Endothelial cell of umbilical vein (primary cell): ENCODE measurements at regions not wholly inside any gene's neighbourhood (a gene's known extent, or its start where the extent isn't known, plus 50 kb on each side); places are given as distances from the start of the nearest gene placed in this dataset.

ENCODE experiments used
- BruUV-seq: library from RNA; stranded (reverse); fragments of 400-500 nt; replicated peaks from 2 replicates; lab custom pipeline; 2021; lab: Mats Ljungman, UMichigan
- CTCF ChIA-PET: fragments of 300-600, 350-600 bp; sonication (Branson Sonifier 250); formaldehyde crosslinking; loops from one replicate; lab custom pipeline; 2021; ENCODE audit warnings: antibody characterized with exemption, inconsistent platforms; lab: Charles Lee
- POLR2A ChIA-PET: fragments of 300-600, 350-600 bp; sonication (Branson Sonifier 250); formaldehyde crosslinking; loops from one replicate; lab custom pipeline; 2021; ENCODE audit warnings: antibody characterized with exemption, inconsistent platforms; lab: Charles Lee
- DNase-seq: peaks from one replicate; pipeline ENCODE4 v3.0.0-alpha.2; 2011; ENCODE audit warnings: low read depth, low spot score
- FAIRE-seq: peaks from 2 replicates; lab custom pipeline; 2011; peaks lifted over from hg19 to GRCh38; lab: Jason Lieb, UNC
- H2AFZ ChIP-seq: 2 replicates; pipeline ENCODE4 v1.6.0; 2012; ENCODE audit warnings: low read depth, low read length, control low read depth, inconsistent platforms
- H3K27ac ChIP-seq: 2 replicates; pipeline ENCODE4 v1.5.1; 2011; ENCODE audit warnings: low read depth, mild to moderate bottlenecking, control low read depth, low read length, moderate library complexity; ENCODE audit not compliant: insufficient read depth
- H3K27me3 ChIP-seq, 2 experiments: 2 replicates each; pipeline versions ENCODE4 v1.6.0 to v1.6.1; 2011; ENCODE audit warnings: low read length in 2 of 2, mixed read lengths in 1 of 2; ENCODE audit not compliant: control insufficient read depth in 2 of 2, insufficient read depth in 2 of 2
- H3K36me3 ChIP-seq, 2 experiments: 2 replicates in 1 of 2; 3 replicates in 1 of 2; pipeline ENCODE4 v1.5.1; 2011; ENCODE audit warnings: low read length in 2 of 2, mild to moderate bottlenecking in 1 of 2, moderate library complexity in 1 of 2; ENCODE audit not compliant: control insufficient read depth in 2 of 2, insufficient read depth in 2 of 2; ENCODE audit errors: extremely low read depth in 1 of 2
- H3K4me1 ChIP-seq: 3 replicates; pipeline ENCODE4 v1.5.1; 2011; ENCODE audit warnings: mild to moderate bottlenecking, low read length; ENCODE audit not compliant: control insufficient read depth, insufficient read depth; ENCODE audit errors: extremely low read depth
- H3K4me2 ChIP-seq: 2 replicates; pipeline ENCODE4 v1.6.1; 2011; ENCODE audit warnings: low read length, control low read depth, mixed read lengths; ENCODE audit not compliant: insufficient read depth
- H3K4me3 ChIP-seq, 3 experiments: fragments of 200-600 bp in 1 of 3; sonication (generic), shearing (Covaris generic) in 1 of 3; replicated peaks in 1 of 3; 2 replicates each; pipeline ENCODE4 v1.5.1; 2011 to 2016; ENCODE audit warnings: control low read depth in 3 of 3, low read length in 3 of 3, mild to moderate bottlenecking in 2 of 3, inconsistent platforms in 1 of 3, low read depth in 1 of 3, moderate library complexity in 1 of 3; ENCODE audit not compliant: insufficient read depth in 1 of 3
- H3K79me2 ChIP-seq: 2 replicates; pipeline ENCODE4 v1.6.0; 2012; ENCODE audit warnings: low read length, inconsistent platforms; ENCODE audit not compliant: control insufficient read depth, insufficient read depth
- H3K9ac ChIP-seq: replicated peaks from 2 replicates; pipeline ENCODE3; 2011; ENCODE audit warnings: low read length, control low read depth; ENCODE audit not compliant: insufficient read depth; ENCODE audit errors: extremely low read depth
- H3K9me1 ChIP-seq: replicated peaks from 3 replicates; pipeline ENCODE4 v1.6.0; 2011; ENCODE audit warnings: mild to moderate bottlenecking, low read length; ENCODE audit not compliant: control insufficient read depth, insufficient read depth; ENCODE audit errors: extremely low read depth
- H3K9me3 ChIP-seq: replicated peaks from 2 replicates; pipeline ENCODE4 v1.5.1; 2012; ENCODE audit warnings: low read length, inconsistent platforms; ENCODE audit not compliant: control insufficient read depth, insufficient read depth
- H4K20me1 ChIP-seq: replicated peaks from 2 replicates; pipeline ENCODE3; 2011; ENCODE audit warnings: mild to moderate bottlenecking, low read length; ENCODE audit not compliant: control insufficient read depth, insufficient read depth; ENCODE audit errors: extremely low read depth
- EZH2 ChIP-seq: IDR thresholded peaks from 2 replicates; pipeline ENCODE4 v1.6.1; 2012; ENCODE audit warnings: borderline replicate concordance, low read depth, mild to moderate bottlenecking, moderate library complexity, low read length, inconsistent platforms; ENCODE audit not compliant: severe bottlenecking
- FOS ChIP-seq: IDR thresholded peaks from 2 replicates; pipeline ENCODE4 v1.6.1; 2011; ENCODE audit warnings: mild to moderate bottlenecking, low read length, moderate library complexity, borderline replicate concordance; ENCODE audit not compliant: insufficient read depth
- GATA2 ChIP-seq: IDR thresholded peaks from 2 replicates; pipeline ENCODE4 v1.7.0; 2011; ENCODE audit warnings: low read depth, mild to moderate bottlenecking, moderate library complexity, mixed read lengths, low read length; ENCODE audit not compliant: insufficient read length, insufficient read depth
- JUN ChIP-seq: IDR thresholded peaks from 2 replicates; pipeline ENCODE4 v1.6.1; 2011; ENCODE audit warnings: borderline replicate concordance, low read depth; ENCODE audit not compliant: insufficient read length, insufficient read depth
- MYC ChIP-seq: IDR thresholded peaks from one replicate; pipeline ENCODE4 v1.6.1; 2011; ENCODE audit warnings: mild to moderate bottlenecking, low read depth, low read length
- POLR2A ChIP-seq: IDR thresholded peaks from 2 replicates; pipeline ENCODE4 v1.6.1; 2012; ENCODE audit warnings: low read depth, mild to moderate bottlenecking, control low read depth, low read length
- POLR2AphosphoS5 ChIP-seq: IDR thresholded peaks from 2 replicates; pipeline ENCODE4 v1.6.1; 2012; ENCODE audit warnings: low read depth, mild to moderate bottlenecking, control low read depth, low read length, moderate library complexity; ENCODE audit not compliant: insufficient read depth
- dilution Hi-C: fragments of 300-500 bp; cut with MboI; formaldehyde crosslinking; loops from one replicate; pipeline ENCODE4 v1.15.0; 2019; ENCODE audit warnings: low sequenced_read_pairs; ENCODE audit not compliant: extremely low pct_ligation_motif_present
- intact Hi-C: fragments of 100-400 bp; cut with micrococcal nuclease; formaldehyde crosslinking; loops from one replicate; pipeline ENCODE4 v1.10.0; 2022
- TF ChIP-seq, protein P1 (sequence below): IDR thresholded peaks from 2 replicates; pipeline ENCODE4 v1.6.1; 2011; ENCODE audit not compliant: insufficient read depth, insufficient read length
- TF ChIP-seq, protein P2 (sequence below), 2 donors: IDR thresholded peaks; 1 replicate in 1 of 2; 2 replicates in 1 of 2; pipeline ENCODE4 v1.5.1; 2011; ENCODE audit warnings: low read length in 2 of 2, mild to moderate bottlenecking in 2 of 2, moderate library complexity in 2 of 2, control low read depth in 1 of 2, inconsistent platforms in 1 of 2, low read depth in 1 of 2; ENCODE audit not compliant: insufficient read depth in 1 of 2; ENCODE audit errors: extremely low read depth in 1 of 2

DNA sequence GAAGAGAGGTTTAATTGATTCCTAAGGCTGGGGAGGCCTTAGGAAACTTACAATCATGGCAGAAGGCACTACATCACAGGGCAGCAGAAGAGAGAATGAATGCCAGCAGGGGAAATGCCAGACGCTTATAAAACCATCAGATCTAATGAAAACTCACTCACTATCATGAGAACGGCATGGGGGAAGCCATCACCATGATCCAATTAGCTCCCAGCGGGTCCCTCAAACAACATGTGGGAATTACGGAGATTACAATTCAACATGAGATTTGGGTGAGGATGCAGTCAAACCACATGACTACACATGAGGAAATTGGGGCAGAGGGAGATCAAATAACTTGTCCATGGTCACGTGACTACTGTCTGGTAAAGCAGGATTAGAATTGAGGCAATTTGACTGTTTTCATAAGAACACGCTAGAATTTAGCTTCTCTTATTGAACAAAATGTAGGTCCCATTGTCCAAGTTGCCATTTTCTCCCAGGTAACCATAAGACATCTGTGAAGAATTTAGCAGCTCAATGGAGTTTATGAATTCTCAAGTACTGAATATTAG, 445.1 kb upstream of the CDH20 start:
- no peak overlapping the region for H2AFZ ChIP-seq
- POLR2A ChIA-PET, result no interaction called here
- intact Hi-C loops (no loop called here), dilution Hi-C loops (no loop called here)
- no peaks in the 10 kb centered on the region for H3K9me1 ChIP-seq
- TF ChIP-seq POLR2A (no peak), FOS (no peak), MYC (no peak), GATA2 (no peak), POLR2AphosphoS5 (no peak), JUN (no peak), EZH2 (no peak)
- TF ChIP-seq, protein P1, sequence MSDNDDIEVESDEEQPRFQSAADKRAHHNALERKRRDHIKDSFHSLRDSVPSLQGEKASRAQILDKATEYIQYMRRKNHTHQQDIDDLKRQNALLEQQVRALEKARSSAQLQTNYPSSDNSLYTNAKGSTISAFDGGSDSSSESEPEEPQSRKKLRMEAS, result no peak
- TF ChIP-seq, protein P2, sequence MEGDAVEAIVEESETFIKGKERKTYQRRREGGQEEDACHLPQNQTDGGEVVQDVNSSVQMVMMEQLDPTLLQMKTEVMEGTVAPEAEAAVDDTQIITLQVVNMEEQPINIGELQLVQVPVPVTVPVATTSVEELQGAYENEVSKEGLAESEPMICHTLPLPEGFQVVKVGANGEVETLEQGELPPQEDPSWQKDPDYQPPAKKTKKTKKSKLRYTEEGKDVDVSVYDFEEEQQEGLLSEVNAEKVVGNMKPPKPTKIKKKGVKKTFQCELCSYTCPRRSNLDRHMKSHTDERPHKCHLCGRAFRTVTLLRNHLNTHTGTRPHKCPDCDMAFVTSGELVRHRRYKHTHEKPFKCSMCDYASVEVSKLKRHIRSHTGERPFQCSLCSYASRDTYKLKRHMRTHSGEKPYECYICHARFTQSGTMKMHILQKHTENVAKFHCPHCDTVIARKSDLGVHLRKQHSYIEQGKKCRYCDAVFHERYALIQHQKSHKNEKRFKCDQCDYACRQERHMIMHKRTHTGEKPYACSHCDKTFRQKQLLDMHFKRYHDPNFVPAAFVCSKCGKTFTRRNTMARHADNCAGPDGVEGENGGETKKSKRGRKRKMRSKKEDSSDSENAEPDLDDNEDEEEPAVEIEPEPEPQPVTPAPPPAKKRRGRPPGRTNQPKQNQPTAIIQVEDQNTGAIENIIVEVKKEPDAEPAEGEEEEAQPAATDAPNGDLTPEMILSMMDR (IDR thresholded peaks at IDR 0.05; ENCODE audit: extremely low read depth in 1 of 2, insufficient read depth in 1 of 2, low read depth in 1 of 2, low read length in 2 of 2), result no peak
- H3K79me2 ChIP-seq, result no peaks in the 10 kb centered on the region
- no TSS peak for BruUV-seq
- H3K27ac ChIP-seq, result no peak overlapping the region
- H3K9ac ChIP-seq, result no peak overlapping the region
- H4K20me1 ChIP-seq, result no peaks in the 10 kb centered on the region
- no peaks in the 10 kb centered on the region for H3K27me3 ChIP-seq
- H3K4me1 ChIP-seq, result peaks cover 16% of the 10 kb centered on the region
- H3K4me2 ChIP-seq, result no peak overlapping the region
- CTCF ChIA-PET, result interaction anchor here (0.6 to 2.4 kb wide), 5 partner anchors 9 to 287 kb away, joined by 3 to 6 read pairs (median 5); no protein-coding TSS in a partner anchor
- no peaks in the 10 kb centered on the region for H3K36me3 ChIP-seq
- no peak for FAIRE-seq
- no peaks in the 10 kb centered on the region for H3K9me3 ChIP-seq
- no peak for DNase-seq
- no peak overlapping the region for H3K4me3 ChIP-seq
